Mammary epithelial cell (primary cell): ENCODE measurements at regions not wholly inside any gene's neighbourhood (a gene's known extent, or its start where the extent isn't known, plus 50 kb on each side); places are given as distances from the start of the nearest gene placed in this dataset.

Source experiments
- EZH2 ChIP-seq: IDR thresholded peaks from 2 replicates; pipeline ENCODE4 v1.6.1; 2012; ENCODE audit warnings: low read length, inconsistent platforms, borderline replicate concordance
- TF ChIP-seq, protein P1 (sequence below), 2 donors: IDR thresholded peaks in 1 of 2; conservative IDR thresholded peaks in 1 of 2; 2 replicates each; pipeline ENCODE4 v1.5.1; 2011 to 2012; ENCODE audit warnings: inconsistent platforms in 2 of 2, low read length in 2 of 2, mild to moderate bottlenecking in 2 of 2, control low read depth in 1 of 2, low read depth in 1 of 2; ENCODE audit not compliant: insufficient read depth in 1 of 2; ENCODE audit errors: extremely low read depth in 1 of 2

DNA sequence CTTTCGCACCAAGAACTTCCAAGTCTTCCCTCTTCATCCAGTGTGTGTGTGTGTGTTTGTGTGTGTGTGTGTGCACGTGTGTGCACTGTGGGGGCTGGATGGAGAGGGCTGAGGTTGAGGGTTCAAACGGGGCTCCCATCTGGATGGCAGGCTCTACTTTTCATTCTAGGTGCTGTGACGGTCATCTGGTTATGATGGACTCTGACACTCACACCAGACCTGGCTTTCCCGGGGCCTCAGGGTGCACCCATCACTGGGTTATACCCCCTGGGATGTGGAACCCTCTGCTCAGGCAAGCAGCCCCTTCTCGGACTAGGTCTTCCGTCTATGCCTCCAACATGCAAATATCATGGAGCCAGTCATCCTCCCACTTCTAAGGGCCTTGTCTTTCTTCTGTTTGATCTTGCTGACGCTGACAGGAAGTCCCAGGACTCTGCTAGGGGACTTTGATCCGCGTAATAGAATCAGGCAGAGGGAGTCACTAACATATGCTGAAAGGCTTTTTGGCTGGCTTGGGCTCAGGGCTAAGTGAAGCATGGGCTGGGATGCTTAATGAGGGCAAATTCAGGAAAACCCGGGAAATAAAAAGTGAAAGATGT is 313.6 kb downstream of the CDC5L start:
- TF ChIP-seq, protein P1, sequence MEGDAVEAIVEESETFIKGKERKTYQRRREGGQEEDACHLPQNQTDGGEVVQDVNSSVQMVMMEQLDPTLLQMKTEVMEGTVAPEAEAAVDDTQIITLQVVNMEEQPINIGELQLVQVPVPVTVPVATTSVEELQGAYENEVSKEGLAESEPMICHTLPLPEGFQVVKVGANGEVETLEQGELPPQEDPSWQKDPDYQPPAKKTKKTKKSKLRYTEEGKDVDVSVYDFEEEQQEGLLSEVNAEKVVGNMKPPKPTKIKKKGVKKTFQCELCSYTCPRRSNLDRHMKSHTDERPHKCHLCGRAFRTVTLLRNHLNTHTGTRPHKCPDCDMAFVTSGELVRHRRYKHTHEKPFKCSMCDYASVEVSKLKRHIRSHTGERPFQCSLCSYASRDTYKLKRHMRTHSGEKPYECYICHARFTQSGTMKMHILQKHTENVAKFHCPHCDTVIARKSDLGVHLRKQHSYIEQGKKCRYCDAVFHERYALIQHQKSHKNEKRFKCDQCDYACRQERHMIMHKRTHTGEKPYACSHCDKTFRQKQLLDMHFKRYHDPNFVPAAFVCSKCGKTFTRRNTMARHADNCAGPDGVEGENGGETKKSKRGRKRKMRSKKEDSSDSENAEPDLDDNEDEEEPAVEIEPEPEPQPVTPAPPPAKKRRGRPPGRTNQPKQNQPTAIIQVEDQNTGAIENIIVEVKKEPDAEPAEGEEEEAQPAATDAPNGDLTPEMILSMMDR (conservative IDR thresholded peaks at IDR 0.05 in 1 of 2, IDR thresholded peaks at IDR 0.05 in 1 of 2; ENCODE audit: extremely low read depth in 1 of 2, insufficient read depth in 1 of 2, low read depth in 1 of 2, low read length in 2 of 2) = no peak
- no peak for TF ChIP-seq EZH2
